ENCODE measurements at regions not wholly inside any gene's neighbourhood (a gene's known extent, or its start where the extent isn't known, plus 50 kb on each side); places are given as distances from the start of the nearest gene placed in this dataset.

- no peak for TF ChIP-seq POLR2A (IDR thresholded peaks at IDR 0.05)
- TF ChIP-seq, protein P1, sequence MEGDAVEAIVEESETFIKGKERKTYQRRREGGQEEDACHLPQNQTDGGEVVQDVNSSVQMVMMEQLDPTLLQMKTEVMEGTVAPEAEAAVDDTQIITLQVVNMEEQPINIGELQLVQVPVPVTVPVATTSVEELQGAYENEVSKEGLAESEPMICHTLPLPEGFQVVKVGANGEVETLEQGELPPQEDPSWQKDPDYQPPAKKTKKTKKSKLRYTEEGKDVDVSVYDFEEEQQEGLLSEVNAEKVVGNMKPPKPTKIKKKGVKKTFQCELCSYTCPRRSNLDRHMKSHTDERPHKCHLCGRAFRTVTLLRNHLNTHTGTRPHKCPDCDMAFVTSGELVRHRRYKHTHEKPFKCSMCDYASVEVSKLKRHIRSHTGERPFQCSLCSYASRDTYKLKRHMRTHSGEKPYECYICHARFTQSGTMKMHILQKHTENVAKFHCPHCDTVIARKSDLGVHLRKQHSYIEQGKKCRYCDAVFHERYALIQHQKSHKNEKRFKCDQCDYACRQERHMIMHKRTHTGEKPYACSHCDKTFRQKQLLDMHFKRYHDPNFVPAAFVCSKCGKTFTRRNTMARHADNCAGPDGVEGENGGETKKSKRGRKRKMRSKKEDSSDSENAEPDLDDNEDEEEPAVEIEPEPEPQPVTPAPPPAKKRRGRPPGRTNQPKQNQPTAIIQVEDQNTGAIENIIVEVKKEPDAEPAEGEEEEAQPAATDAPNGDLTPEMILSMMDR (IDR thresholded peaks at IDR 0.05), result no peak
Observed at GRCh38 chr14:89707086-89707485, 247.4 kb downstream of the EFCAB11 start.

All from suprapubic skin (tissue), 3 donors.